ENCODE measurements at regions not wholly inside any gene's neighbourhood (a gene's known extent, or its start where the extent isn't known, plus 50 kb on each side); places are given as distances from the start of the nearest gene placed in this dataset.

DNA sequence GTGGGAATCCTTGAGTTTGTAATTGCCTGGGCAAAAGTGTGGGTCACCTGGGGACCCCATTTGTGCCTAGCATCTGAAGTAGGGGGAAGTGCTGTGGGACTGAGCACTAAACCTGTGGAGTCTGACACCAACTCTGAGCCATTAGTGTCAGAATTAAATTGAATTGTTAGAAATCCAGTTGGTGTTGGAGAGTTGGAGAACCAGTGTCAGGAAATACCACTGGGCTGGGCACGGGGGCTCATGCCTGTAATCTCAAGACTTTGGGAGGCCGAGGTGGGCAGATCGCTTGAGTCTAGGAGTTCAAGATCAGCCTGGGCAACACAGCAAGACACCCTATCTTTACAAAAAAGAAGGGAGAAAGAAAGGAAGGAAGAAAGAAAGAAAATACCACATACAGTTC lies 67.5 kb upstream of the BRD7 start:
- TF ChIP-seq, protein P1, sequence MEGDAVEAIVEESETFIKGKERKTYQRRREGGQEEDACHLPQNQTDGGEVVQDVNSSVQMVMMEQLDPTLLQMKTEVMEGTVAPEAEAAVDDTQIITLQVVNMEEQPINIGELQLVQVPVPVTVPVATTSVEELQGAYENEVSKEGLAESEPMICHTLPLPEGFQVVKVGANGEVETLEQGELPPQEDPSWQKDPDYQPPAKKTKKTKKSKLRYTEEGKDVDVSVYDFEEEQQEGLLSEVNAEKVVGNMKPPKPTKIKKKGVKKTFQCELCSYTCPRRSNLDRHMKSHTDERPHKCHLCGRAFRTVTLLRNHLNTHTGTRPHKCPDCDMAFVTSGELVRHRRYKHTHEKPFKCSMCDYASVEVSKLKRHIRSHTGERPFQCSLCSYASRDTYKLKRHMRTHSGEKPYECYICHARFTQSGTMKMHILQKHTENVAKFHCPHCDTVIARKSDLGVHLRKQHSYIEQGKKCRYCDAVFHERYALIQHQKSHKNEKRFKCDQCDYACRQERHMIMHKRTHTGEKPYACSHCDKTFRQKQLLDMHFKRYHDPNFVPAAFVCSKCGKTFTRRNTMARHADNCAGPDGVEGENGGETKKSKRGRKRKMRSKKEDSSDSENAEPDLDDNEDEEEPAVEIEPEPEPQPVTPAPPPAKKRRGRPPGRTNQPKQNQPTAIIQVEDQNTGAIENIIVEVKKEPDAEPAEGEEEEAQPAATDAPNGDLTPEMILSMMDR (IDR thresholded peaks at IDR 0.05) = no peak
- no peak for TF ChIP-seq EZH2 (IDR thresholded peaks at IDR 0.05; ENCODE audit: borderline replicate concordance, insufficient read depth, low read depth, low read length, poor library complexity, severe bottlenecking)
